Stimulated activated memory B cell treated with anti-CD40 and anti-IgM and Interleukin-4, amounts not matched to agents 10 μg/mL and 1 μg/mL and 100 μg/mL, for 72 hours (primary cell): ENCODE measurements at regions not wholly inside any gene's neighbourhood (a gene's known extent, or its start where the extent isn't known, plus 50 kb on each side); places are given as distances from the start of the nearest gene placed in this dataset.

Experiments
- ATAC-seq: fragments of 150-1000 bp; cut with Tn5 transposase; 2 replicates; pipeline ENCODE4 v1.10.0; 2021
- H3K27ac Mint-ChIP-seq: one replicate; pipeline ENCODE4 v1.8.0; 2022; ENCODE audit warnings: mild to moderate bottlenecking, mixed read lengths
- H3K27me3 Mint-ChIP-seq: one replicate; pipeline ENCODE4 v1.8.0; 2022; ENCODE audit warnings: mixed read lengths
- H3K36me3 Mint-ChIP-seq: one replicate; pipeline ENCODE4 v1.8.0; 2022; ENCODE audit warnings: mixed read lengths
- H3K4me1 Mint-ChIP-seq: one replicate; pipeline ENCODE4 v1.8.0; 2022; ENCODE audit warnings: mixed read lengths
- H3K4me3 Mint-ChIP-seq: one replicate; pipeline ENCODE4 v1.8.0; 2022; ENCODE audit warnings: mild to moderate bottlenecking, moderate library complexity, mixed read lengths
- H3K9me3 Mint-ChIP-seq: one replicate; pipeline ENCODE4 v1.8.0; 2022; ENCODE audit warnings: mixed read lengths

GRCh38 chr6:65780691-65781090, 73.7 kb upstream of the EYS start:
- Mint-ChIP-seq H3K9me3 (peaks cover 3% of the 10 kb centered on the region), H3K27ac (no peak overlapping the region), H3K36me3 (no peaks in the 10 kb centered on the region), H3K4me3 (no peak overlapping the region), H3K27me3 (no peaks in the 10 kb centered on the region), H3K4me1 (no peaks in the 10 kb centered on the region)
- no peak for ATAC-seq

GRCh38 chr6:65776332-65776731, 69.3 kb upstream of the EYS start:
- no peaks in the 10 kb centered on the region for H3K36me3 Mint-ChIP-seq
- H3K9me3 Mint-ChIP-seq = peaks cover 3% of the 10 kb centered on the region
- H3K4me3 Mint-ChIP-seq = no peak overlapping the region
- no peak overlapping the region for H3K27ac Mint-ChIP-seq
- no peaks in the 10 kb centered on the region for H3K27me3 Mint-ChIP-seq
- ATAC-seq = no peak
- H3K4me1 Mint-ChIP-seq = no peaks in the 10 kb centered on the region

DNA sequence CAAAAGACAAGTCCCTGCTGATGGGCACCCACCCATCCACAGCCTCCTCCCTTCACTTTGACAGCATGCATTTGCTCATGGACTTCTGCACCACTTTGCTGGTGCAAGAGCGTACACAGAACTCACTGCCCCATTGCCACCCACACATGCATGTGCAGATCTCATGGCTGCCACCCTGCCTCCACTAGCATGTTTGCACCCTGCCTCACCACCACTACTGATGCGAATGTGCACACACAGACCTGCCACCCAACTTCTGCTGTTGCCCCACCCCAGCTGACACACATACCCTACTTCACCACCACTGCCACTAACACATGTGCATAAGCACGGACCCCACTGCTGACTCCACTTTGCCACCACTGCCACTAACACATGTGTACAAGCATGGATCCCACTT, 64.9 kb upstream of the EYS start:
- H3K27me3 Mint-ChIP-seq = no peaks in the 10 kb centered on the region
- H3K36me3 Mint-ChIP-seq = no peaks in the 10 kb centered on the region
- no peaks in the 10 kb centered on the region for H3K4me1 Mint-ChIP-seq
- H3K27ac Mint-ChIP-seq = no peak overlapping the region
- no peak overlapping the region for H3K4me3 Mint-ChIP-seq
- no peaks in the 10 kb centered on the region for H3K9me3 Mint-ChIP-seq
- ATAC-seq = no peak

GRCh38 chr6:65761890-65762289, 54.9 kb upstream of the EYS start:
- ATAC-seq = no peak

DNA sequence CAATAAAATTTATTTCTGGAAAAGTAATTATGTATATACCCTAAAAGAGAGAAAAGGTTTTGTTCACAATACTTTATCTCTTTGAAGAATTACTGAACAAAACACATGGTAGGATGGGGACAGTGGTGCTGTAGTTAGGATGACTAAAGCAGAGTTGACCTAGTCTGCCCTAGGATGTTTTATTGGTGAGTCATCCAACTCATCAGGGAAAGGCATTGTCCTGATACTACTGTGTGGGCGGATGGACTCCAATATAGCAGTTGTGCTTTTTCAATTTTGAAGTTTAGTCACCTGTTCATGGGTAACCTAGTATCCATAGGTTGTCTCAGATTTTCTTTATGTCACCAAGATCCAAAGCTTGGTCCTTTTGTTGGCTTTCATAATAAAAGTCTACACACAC, 53.3 kb upstream of the EYS start:
- H3K27me3 Mint-ChIP-seq = no peaks in the 10 kb centered on the region
- no peak for ATAC-seq
- no peak overlapping the region for H3K4me3 Mint-ChIP-seq
- no peaks in the 10 kb centered on the region for H3K4me1 Mint-ChIP-seq
- H3K27ac Mint-ChIP-seq = no peak overlapping the region
- H3K9me3 Mint-ChIP-seq = peaks cover 6% of the 10 kb centered on the region
- no peaks in the 10 kb centered on the region for H3K36me3 Mint-ChIP-seq

More at GRCh38 chr6:65761890-65762289, 54.9 kb upstream of the EYS start:
- H3K4me3 Mint-ChIP-seq = no peak overlapping the region
- H3K4me1 Mint-ChIP-seq = no peaks in the 10 kb centered on the region
- no peaks in the 10 kb centered on the region for H3K36me3 Mint-ChIP-seq
- no peak overlapping the region for H3K27ac Mint-ChIP-seq
- no peaks in the 10 kb centered on the region for H3K27me3 Mint-ChIP-seq
- H3K9me3 Mint-ChIP-seq = peaks cover 3% of the 10 kb centered on the region
